ENCODE measurements at regions not wholly inside any gene's neighbourhood (a gene's known extent, or its start where the extent isn't known, plus 50 kb on each side); places are given as distances from the start of the nearest gene placed in this dataset.

DNA sequence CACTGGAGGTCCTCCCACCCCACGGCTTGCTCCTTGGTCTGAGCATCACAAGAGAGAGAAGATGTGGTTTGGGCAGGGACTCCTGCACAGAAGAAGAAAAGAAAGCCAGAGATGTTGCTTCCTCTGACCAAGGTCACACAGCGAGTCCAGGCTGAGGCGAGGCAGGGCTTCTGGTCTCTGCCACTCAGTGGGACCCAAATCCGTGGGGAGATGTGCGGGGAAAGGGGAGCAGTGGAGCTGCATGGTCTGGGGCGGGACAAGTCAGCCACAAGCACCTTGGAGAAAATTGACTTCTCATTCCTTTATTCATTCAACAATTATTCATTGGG lies 150.9 kb downstream of the C9orf50 start:
- DNase-seq, result no peak

DNA sequence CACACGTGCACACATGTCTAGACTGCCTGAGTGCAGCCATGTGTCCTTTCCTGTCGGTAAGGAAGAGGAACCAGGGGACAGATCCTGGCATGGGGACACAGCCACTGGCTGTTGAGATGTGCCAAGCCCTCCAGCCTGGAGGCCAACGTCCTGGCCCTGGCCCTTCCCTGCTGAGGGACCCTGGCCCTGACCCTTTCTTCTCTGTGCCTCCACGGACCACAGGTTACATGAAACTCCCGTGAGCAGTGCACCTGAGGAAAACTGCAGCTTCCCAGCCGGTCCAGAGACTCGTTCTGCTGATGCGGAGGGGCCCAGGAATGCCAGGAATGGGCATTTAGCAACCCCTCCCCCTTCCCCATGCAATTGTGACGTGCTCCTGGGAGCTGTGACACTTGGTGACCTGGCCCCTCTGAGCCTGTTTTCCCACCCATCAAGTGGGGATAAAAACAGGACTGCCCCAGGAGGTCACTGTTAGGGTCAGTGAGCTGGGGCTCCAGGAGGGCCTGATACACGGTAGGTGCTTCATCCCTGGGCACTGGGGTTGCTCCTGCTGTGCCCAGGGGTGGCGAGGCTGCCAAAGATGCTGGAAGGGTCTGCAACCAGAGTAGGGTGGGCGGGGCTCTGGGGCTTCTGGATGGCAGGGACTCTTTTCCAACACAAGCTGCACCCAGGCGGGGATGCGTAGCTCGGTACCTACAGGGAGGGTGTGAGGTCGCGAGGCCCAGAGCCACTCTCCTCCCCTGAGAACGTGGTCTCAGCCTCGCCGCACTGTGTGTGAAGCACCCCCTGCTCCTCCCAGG lies 151.5 kb downstream of the C9orf50 start:
- DNase-seq, result no peak

DNA sequence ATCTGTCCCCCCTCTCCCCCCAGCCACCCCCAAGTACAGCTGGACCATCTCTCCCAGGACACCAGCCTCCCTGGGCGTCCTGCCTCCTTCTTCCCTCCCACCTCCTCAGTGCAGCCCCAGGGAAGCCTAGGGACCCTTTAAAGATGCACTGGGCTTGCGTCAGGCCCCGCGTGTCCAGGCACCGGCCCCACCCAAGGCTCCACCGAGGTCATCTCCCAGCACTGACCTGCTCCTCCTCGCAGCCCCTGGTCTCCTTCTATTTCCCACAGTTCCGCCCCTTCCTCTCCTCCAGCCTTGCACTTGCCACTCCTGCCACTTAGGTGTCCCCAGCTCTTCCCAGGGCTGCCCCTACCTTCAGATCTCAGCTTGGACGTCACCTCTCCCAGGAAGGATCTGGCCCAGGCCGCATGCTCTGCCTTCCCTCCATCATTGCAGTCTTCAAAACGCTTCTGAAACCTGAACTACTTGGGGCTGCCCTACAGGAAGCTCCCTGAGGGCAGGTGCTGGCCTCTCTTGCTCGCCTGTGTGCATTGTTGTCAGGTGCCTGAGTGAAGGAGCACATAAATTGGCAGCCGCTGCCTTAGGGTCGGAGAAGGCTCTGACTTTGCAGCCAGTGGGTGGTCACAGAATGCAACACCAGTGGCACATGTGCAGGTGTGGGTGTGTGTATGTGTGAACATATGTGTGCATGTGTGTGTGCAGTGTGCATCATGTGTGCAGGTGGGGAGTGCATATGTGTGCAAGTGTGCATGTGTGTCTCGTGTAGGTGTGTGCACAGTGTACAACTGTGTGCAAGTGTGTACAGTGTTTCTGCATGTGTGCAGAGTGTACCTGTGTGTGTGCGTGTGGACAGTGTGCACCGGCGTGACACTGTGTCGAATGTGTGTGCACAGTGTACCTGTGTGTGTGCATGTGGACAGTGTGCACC lies 152.9 kb downstream of the C9orf50 start:
- no peak for DNase-seq

DNA sequence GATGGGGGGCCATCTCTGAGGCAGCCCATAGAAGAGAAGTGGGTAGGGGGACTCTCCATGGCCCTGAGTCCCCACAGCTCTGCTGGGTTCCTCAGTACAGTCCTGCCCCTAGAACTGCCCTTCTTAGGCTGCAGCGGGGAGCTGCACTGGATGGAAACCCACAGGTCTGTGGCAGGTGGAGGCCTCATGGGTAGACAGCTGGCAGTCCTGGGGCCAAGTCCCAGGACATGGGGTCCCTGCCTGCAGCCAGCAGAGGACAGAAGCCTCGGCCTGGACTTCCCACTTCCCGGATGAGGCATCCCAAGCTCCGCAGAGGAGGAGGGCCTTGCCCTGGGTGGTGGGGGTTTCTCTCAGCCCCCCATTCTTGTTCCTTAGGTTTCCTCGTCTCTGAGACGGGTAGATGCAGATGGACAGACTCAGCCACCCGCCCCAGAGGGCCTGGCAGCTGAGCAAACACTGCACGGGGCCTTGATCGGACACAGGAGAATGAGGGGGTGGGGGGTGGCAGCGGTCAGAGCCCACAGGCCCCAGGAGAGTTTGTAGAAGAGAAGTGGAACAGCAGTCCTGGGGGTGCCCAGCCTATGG lies 153.8 kb downstream of the C9orf50 start:
- DNase-seq, result no peak

DNA sequence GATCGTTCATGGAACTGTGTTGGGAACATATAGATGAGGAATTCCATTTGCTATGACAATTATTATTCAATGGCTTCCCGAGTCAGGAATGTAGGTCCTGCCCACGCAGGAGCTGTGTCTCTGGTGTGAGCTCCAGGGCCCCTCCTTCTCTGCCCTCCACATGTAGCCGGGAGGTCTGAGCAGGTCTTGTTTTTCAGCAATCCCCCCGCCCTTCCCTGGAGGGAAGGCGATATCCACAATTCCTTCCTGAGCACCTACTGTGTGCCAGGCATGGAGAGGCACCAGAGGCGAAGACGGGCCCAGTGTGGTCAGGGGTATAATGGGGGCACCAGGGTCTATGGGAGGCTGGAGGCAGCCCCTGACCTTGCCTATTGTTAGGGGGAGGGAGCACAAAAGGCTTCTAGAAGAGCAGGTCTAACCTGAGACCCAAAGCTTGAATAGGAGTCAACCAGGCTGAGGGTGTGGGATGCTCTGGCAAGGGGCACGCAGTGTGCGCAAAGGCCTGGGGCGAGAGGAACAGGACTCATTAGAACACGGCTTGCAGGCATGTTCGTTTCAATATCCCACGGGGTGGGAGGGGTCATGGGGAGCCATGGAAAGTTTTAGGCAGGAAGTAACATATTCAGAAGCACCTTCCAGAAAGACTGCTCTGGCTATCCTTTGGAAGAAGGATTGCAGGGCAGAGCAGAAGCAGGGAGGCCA lies 154.9 kb downstream of the C9orf50 start:
- no peak for DNase-seq

DNA sequence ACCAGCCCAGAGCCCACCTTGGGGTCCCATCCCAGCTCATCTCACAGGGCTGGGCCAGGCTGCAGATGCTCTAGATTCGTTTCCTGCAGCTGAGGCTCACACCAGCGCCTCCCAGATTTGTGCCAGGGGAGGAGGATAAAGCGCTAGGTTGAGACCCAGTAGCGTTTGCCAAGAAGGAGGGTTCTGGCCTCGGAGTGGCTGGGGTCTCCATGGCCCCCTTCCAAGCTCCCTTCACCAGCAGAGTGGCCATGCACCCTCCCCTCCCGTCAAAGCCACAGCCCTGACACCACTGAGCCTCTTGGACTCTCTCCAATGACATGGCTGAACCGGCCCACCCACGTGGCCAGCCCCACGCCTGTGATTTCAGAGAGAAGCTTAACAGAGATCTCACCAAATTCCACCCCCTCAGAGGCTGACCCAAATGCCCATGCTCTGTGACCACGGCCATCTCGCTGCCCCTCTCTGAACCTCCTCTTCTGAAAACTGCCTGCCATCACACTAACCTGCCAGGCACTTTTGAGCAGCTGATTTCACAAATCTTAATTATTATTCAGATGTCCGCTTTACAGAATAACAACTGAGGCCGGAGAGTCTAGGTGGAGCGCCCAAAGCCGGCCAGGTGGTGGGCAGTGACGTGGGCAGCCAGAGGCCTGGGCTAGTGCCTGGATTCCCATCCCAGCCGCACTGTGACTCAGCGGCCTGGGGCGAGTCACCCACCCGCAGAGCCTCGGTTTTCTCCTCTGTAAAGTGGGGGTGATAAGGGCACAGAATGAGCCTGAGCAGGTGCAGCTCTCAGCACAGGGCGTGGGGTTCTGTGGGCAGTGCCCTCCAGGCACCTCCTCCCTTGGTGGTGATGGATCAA lies 155.7 kb downstream of the C9orf50 start:
- no peak for DNase-seq

DNA sequence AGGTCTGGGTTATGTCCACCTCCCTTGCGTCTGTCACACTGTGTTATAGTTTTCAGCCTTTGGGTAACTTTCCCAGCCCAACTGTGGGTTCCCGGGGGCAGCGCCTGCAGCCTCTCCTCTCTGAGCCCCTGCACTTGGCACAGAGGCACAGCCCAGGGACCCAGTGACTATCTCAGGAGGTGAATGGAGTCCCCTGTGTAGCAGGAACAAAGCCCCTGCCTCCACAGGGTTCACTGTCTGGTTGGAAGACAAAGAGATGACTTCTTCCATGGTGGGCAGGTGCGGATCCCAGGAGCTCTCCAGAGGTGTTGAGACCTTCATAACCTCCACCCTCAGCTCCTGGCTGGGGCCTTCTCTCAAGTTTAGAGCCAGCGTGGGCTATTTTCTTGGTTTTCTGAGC lies 156.9 kb downstream of the C9orf50 start:
- no peak for DNase-seq

DNA sequence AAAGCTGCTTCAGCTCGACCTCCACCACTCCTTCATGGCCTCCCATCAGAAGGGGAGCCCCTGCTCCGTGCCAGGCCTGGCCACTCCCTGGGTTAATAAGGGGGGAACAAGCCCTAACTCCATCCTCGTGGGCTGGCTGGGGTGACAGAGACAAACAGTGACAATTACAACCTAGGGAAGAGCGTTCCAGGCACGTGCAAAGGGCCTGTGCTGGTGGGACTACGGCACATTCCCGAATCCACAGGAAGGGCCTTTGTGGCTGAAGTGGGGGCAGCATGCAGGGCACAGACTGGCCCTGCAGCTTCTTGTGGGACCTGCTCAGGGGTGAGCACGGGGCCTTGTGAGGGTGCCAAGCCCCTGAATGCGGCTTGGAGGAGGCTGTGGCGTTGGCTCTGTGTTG lies 157.4 kb downstream of the C9orf50 start:
- DNase-seq, result no peak

DNA sequence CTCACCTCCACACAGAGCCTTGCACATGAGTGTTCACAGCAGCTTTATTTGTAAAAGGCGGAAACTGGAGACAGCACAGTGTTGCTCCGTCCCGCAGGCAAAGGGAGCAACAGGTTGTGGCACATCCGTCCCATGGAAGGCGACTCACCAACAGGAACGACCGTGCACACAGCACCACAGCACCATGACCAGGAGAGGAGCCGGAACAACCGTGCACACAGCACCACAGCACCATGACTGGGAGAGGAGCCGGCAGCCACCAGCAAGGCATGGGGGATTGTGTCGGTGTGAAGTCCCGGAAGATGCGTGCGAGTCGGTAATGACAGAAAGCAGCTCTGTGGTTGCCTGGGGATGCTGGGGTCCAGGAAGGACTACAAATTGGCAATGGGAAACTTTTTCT lies 158.5 kb downstream of the C9orf50 start:
- DNase-seq, result no peak

DNA sequence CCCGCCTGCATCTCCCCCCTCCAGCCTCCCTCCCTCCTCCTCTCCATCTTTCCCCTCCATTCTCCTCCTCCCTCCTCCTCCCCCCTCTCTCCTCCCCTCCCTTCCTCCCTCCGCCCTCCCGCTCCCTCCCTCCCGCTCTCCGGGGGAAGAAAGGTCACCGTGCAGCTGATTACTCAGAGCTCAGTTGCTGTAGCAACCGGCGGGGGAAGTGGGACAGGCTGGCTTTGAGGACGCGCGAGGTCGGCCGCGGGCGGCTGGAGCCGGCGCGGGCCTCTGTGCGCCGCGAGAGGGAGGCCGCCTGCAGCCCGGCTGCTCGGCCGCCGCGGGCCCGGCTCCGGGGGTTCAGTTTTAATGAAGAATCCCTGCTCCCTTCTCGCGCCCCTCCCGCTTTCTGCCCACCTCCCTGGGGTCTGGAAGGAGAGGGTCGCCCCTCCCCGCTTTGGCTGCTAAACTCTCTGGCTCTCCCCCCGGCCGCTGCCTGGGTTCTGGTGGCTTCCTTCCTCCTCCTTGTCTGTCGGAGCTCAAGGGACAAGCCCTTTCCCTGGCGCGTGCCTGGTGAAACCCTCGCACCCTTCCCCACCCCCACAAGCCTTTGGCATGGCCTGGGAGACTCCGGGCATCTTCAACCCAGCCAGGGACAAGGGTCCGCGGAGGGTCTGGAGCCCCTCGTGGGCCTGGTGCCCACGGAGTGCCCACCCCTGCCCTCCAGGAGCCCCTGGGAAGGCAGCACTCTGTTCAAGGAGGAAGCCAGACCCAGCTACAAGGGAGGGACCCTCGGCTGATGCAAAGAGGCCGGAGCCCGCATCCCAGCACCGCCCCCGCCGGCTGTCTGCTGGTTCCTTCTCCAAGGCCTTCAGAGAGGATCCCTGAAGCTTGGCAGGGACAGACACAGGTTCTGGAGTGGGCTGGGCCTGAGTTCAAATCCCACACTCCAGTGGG lies 160.3 kb downstream of the C9orf50 start:
- peak; percentile 96 for DNase-seq

DNA sequence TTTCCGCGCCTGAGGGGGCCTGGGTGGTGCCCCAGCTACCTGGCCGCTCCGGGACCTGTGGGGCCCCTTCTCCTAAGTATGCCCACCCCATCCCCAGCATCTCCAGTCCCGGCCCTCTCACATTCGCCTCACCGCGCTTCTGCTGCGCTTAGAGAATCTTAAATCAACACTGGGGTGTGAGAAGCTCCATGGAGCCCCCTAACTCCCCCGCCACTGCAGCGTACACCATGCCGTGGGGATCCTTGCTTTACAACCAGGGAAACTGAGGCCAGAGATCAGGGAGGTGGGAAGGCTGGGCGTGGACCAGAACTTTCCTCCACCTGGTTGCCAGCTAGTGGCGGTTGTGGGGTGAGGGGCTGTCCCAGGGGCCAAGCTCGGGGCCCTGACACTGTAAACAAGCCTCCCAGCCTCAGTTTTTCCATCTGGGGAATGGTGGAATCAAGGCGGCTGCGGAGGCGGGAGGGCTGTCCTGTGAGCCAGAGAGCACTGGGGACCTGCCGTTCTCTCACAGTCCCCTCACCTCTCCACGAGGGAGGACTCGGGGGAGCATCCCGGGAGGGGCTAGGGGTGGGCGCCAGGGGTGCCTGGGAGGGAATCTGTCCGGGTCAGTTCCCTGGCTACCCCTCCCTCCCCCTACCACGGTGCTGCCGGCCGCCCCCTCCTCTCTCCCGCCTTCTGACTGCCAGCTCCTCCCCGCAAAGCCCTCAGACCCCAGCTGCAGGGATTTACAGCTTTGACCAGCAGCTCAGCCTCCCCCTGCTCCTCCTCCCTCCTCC lies 161.2 kb downstream of the C9orf50 start:
- no peak for DNase-seq

DNA sequence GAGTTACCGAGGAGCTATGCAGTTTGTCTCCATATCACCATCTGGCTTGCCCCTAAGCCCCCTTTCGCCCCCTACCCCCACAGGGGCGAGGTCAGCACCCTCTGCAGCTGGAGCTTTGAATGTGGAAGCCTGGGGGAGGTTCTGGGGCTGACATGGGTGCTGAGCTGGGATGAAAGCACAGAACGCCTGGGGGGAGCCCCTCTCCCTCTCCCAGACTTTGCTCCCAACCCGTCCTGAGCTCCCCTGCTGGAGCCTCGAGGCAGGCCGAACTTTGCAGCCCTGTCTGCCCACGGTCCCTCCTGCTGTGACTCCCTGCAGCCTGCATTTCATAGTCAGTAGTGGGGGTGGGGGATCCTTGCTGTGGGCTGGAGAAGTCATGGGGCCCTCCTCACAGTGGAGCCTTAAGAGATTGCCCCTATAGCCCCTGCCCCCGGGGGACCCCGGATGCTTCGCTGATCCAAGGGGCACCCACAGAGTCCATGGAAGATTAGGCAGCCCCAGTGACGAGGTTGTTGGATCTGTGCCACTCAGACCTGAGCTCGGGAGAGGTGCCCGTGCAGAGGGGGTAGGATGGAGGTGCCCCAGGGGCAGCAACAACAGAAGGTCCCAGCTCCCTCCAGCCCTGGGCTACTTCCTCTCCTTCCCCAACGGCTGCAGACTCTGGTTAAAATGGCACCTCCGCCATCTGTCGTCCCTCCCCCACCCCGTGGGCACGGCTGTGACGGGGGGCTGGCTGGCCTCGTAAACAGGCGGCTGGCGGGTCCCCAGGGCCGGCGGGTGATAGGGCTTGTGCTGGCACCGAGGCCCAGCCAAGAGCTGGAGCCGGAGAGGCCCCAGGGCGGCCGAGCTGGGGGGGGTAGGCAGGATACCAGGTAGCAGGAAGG lies 162.0 kb downstream of the C9orf50 start:
- DNase-seq, result no peak

DNA sequence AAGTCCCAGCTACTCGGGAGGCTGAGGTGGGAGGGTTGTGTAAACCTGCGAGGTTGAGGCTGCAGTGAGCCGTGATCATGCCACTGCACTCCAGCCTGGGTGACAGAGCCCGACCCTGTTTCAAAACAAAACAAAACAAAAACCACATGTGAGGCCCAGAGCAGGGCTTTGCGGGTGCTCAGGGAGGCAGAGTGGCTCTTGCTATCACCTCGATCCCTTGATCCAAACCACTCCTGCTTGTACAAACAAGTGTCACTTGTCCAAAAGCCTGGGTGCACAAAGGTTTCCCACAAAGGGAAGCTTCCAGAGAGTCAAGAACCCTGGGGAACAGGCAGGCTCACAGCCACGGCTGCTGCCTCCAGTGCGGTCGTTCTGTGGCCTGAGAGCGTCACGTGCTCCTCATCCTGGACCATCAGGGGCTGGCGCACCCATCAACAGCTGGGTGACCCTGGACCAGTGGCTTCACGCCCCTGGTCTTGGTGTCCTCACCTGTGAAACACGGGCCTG lies 162.7 kb downstream of the C9orf50 start:
- DNase-seq, result no peak

DNA sequence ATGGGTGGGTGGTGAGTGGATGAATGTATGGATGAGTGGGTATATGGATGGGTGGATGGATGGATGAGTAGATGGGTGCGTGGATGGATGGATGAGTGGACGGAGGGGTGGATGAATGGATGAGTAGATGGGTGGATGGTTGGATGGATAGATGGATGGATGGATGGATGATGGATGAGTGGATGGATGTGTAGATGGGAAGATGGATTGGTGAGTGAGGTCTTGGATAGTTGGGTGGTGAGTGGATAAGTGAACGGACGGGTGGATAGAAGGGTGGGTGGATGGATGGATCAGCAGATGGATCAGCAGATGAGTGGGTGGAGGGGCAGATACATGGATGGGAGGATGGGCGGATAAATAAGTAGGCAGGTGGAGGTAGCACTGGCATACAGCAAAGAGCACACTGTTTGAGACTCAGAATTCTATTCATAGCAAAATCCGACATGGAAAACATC lies 163.5 kb downstream of the C9orf50 start:
- DNase-seq, result no peak

DNA sequence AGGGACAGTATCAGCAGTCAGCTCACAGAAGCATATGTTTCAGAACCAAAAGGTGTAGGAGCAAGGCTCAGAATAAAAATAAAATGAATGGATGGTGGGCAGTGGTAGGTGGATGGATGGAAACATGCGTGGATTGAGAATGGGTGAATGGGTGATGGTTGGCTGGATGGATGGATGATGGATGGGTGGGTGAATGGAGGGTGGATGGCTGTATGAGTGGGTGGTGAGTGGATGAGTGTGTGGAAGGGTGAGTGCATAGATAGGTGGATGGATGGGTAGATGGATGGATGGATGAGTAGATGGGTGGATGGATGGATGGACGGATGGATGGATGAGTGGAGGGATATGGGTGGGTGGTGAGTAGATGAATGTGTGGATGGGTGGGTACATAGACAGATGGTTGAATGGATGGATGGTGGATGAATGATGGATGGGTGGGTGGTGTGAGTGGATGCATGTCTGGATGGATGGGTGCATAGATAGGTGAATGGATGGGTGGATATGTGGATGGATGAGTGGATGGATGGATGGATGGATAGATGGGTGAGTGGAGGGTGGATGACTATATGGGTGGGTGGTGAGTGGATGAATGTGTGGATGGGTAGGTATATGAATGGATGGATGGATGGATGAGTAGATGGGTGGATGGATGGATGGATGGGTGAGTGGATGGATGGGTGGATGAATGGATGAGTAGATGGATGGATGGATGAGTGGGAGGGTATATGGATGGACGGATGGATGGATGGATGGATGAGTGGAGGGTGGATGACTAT lies 164.2 kb downstream of the C9orf50 start:
- DNase-seq, result no peak

DNA sequence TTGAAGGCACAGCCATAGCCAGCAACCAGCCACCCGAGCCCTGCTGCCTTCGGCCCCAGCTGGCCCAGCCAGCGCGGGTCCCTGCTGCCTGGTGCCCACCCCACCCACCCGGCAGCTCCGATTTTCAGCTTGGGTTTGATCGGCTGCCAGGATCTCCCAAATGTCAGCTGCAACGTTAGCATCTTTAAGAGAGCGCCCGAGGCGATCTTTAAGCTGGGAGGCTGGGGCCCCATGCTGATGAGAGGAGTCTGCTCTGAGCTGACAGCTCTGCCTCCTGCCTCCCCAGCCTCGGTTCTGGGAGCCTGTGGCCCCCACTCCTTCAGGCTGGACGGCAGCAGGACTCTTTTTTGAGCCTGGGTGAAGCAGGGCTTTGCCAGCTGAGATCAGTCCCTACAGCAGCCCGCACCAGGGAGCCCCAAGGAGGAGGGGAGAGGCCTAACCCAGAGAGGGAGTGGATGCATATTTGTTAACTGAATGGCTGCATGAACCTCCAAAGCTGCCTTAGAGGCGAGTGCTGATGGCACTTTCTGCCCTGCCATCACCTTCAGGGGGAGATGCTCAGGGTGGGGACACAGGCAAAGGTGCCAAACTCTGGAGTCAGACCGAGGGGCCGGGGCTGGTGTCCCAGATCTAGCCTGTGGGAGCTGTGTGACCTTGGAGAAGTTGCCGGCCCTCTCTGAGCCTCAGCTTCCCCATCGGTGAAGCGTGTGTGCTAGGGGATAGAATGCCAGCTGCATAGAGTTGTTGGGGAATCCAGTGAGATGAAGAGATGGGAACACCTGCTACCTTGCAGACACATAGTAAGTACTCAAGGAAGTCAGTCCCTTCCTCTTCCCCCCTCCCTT lies 165.5 kb downstream of the C9orf50 start:
- no peak for DNase-seq

DNA sequence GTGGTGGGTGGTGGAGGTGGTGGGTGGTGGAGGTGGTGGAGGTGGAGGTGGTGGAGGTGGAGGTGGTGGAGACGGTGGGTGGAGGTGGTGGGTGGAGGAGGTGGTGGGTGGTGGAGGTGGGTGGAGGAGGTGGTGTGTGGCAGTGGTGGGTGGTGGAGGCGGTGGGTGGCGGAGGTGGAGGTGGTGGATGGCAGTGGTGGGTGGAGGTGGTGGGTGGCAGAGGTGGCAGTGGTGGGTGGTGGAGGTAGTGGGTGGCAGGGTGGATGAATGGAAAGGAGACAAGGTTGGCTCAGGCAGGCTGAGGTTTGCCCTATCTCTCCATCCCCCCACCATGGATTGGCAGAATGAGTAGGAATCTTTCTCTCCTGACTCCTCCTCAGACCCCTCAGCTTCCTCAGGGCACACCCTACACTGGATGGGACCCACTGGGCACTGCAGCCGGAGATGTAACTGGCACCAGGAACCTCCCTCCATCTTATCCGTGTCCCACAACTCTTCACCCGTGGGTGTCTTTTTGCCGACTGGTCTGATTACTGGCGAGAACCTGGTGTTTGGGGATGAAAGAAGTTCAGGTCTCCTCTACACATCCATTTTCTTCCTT lies 166.3 kb downstream of the C9orf50 start:
- DNase-seq, result no peak
